ENCODE measurements at regions not wholly inside any gene's neighbourhood (a gene's known extent, or its start where the extent isn't known, plus 50 kb on each side); places are given as distances from the start of the nearest gene placed in this dataset.

GRCh38 chr4:188872809-188873208 is 733.6 kb downstream of the TRIML1 start:
- no peak for DNase-seq (ENCODE audit: low read depth, low spot score)
- TF ChIP-seq CTCF (IDR thresholded peaks at IDR 0.05; ENCODE audit: insufficient read depth, low read length, missing control alignments): no peak
- no peak overlapping the region for H3K4me3 ChIP-seq (ENCODE audit: low read depth, low read length)
- POLR2A ChIA-PET: no interaction called here
- CTCF ChIA-PET: no interaction called here

- POLR2A ChIA-PET: no interaction called here
- no peak overlapping the region for H3K4me3 ChIP-seq (ENCODE audit: low read depth, low read length)
- no peak for DNase-seq (ENCODE audit: low read depth, low spot score)
- CTCF ChIA-PET: no interaction called here
- TF ChIP-seq CTCF (IDR thresholded peaks at IDR 0.05; ENCODE audit: insufficient read depth, low read length, missing control alignments): no peak
Measured at GRCh38 chr4:188876881-188877280, 737.6 kb downstream of the TRIML1 start.

DNA sequence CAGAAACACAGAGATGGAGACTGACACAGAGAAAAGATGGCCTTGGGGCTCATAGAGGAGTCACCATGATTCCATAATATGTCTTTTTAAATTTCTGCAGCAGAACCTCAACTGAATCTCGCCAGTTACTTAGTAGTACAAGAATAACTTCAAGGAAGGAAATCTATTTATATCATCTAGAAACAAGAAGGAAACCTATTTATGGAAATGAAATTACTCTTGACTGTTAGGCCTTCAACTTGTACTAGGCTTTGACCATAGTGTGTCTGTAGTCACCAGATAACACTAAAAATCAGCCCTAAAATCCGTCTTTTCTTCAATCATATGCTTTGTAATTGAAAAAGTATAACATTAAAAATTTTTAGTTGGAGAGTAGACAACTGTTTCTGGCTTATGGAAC is 740.4 kb downstream of the TRIML1 start:
- no peak overlapping the region for H3K4me3 ChIP-seq (ENCODE audit: low read depth, low read length)
- DNase-seq (ENCODE audit: low read depth, low spot score): no peak
- CTCF ChIA-PET: no interaction called here
- POLR2A ChIA-PET: no interaction called here
- TF ChIP-seq CTCF (IDR thresholded peaks at IDR 0.05; ENCODE audit: insufficient read depth, low read length, missing control alignments): no peak

- CTCF ChIA-PET: no interaction called here
Measured at GRCh38 chr4:188887905-188888304, 748.7 kb downstream of the TRIML1 start.

GRCh38 chr4:188892837-188893236 is 753.6 kb downstream of the TRIML1 start:
- ChIA-PET POLR2A (no interaction called here), CTCF (no interaction called here)
- no peak for TF ChIP-seq CTCF (IDR thresholded peaks at IDR 0.05; ENCODE audit: insufficient read depth, low read length, missing control alignments)
- DNase-seq (ENCODE audit: low read depth, low spot score): no peak
- no peak overlapping the region for H3K4me3 ChIP-seq (ENCODE audit: low read depth, low read length)

More at GRCh38 chr4:188887905-188888304, 748.7 kb downstream of the TRIML1 start:
- no peak for DNase-seq (ENCODE audit: low read depth, low spot score)
- POLR2A ChIA-PET: no interaction called here
- TF ChIP-seq CTCF (IDR thresholded peaks at IDR 0.05; ENCODE audit: insufficient read depth, low read length, missing control alignments): no peak
- H3K4me3 ChIP-seq (ENCODE audit: low read depth, low read length): no peak overlapping the region

GRCh38 chr4:188903986-188904385 is 764.7 kb downstream of the TRIML1 start:
- no peak overlapping the region for H3K4me3 ChIP-seq (ENCODE audit: low read depth, low read length)
- DNase-seq (ENCODE audit: low read depth, low spot score): no peak

More at GRCh38 chr4:188903986-188904385, 764.7 kb downstream of the TRIML1 start:
- CTCF ChIA-PET: no interaction called here
- TF ChIP-seq CTCF (IDR thresholded peaks at IDR 0.05; ENCODE audit: insufficient read depth, low read length, missing control alignments): no peak
- POLR2A ChIA-PET: no interaction called here
